ENCODE measurements at regions not wholly inside any gene's neighbourhood (a gene's known extent, or its start where the extent isn't known, plus 50 kb on each side); places are given as distances from the start of the nearest gene placed in this dataset.

- TF ChIP-seq POLR2A (IDR thresholded peaks at IDR 0.05; ENCODE audit: low read length): no peak
- no peak for TF ChIP-seq GATA1 (IDR thresholded peaks at IDR 0.05; ENCODE audit: low read depth, low read length)
Observed at GRCh38 chr11:25980091-25980490, 351.8 kb upstream of the ANO3 start.

All from erythroblast (primary cell).